GM08714 (cell line): ENCODE measurements at regions not wholly inside any gene's neighbourhood (a gene's known extent, or its start where the extent isn't known, plus 50 kb on each side); places are given as distances from the start of the nearest gene placed in this dataset.
"Not testable (repeated sequence)": the region's sequence is repeated elsewhere in the genome, so short reads cannot be mapped to it uniquely, and the experiment has no call there.

ENCODE experiments used
- H3K4me3 ChIP-seq: fragments of 200-500 bp; sonication (Bioruptor generic); 2 replicates; pipeline ENCODE4 v1.5.1; 2014; ENCODE audit warnings: mild to moderate bottlenecking, low read length, inconsistent platforms
- ZNF274 ChIP-seq: IDR thresholded peaks from 2 replicates; pipeline ENCODE4 v1.6.1; 2012; ENCODE audit warnings: mild to moderate bottlenecking, low read depth, low read length

- no peak for TF ChIP-seq ZNF274
- no peak overlapping the region for H3K4me3 ChIP-seq
These were observed 60.3 kb upstream of the PTPN1 start for GRCh38 chr20:50449738-50450492.

- peak overlapping the region; percentile 26; the same call in 1 of the 2 replicates for H3K4me3 ChIP-seq
- TF ChIP-seq ZNF274: no peak
These were observed 59.7 kb upstream of the PTPN1 start for GRCh38 chr20:50450493-50450826.

GRCh38 chr20:50450881-50451752 is 59.1 kb upstream of the PTPN1 start:
- TF ChIP-seq ZNF274: no peak
- peak overlapping the region; percentile 3; the same call in 1 of the 2 replicates for H3K4me3 ChIP-seq

- H3K4me3 ChIP-seq: not testable (repeated sequence)
These were observed 58.3 kb upstream of the PTPN1 start for GRCh38 chr20:50451792-50452425.

- H3K4me3 ChIP-seq: no peak overlapping the region
- no peak for TF ChIP-seq ZNF274
These were observed 56.5 kb upstream of the PTPN1 start for GRCh38 chr20:50453533-50454244.

- not testable (repeated sequence) for H3K4me3 ChIP-seq
These were observed 54.9 kb upstream of the PTPN1 start for GRCh38 chr20:50455245-50455644.

GRCh38 chr20:50455656-50456451 is 54.3 kb upstream of the PTPN1 start:
- H3K4me3 ChIP-seq: no peak overlapping the region
- no peak for TF ChIP-seq ZNF274

- H3K4me3 ChIP-seq: no peak overlapping the region
- no peak for TF ChIP-seq ZNF274
These were observed 53.5 kb upstream of the PTPN1 start for GRCh38 chr20:50456452-50457324.

- TF ChIP-seq ZNF274: no peak
- no peak overlapping the region for H3K4me3 ChIP-seq
These were observed 50.9 kb upstream of the PTPN1 start for GRCh38 chr20:50459124-50459918.

GRCh38 chr20:50460115-50460607 is 50.0 kb upstream of the PTPN1 start:
- TF ChIP-seq ZNF274: no peak

More at GRCh38 chr20:50460115-50460607, 50.0 kb upstream of the PTPN1 start:
- no peak overlapping the region for H3K4me3 ChIP-seq
